ENCODE measurements at regions not wholly inside any gene's neighbourhood (a gene's known extent, or its start where the extent isn't known, plus 50 kb on each side); places are given as distances from the start of the nearest gene placed in this dataset.

DNA sequence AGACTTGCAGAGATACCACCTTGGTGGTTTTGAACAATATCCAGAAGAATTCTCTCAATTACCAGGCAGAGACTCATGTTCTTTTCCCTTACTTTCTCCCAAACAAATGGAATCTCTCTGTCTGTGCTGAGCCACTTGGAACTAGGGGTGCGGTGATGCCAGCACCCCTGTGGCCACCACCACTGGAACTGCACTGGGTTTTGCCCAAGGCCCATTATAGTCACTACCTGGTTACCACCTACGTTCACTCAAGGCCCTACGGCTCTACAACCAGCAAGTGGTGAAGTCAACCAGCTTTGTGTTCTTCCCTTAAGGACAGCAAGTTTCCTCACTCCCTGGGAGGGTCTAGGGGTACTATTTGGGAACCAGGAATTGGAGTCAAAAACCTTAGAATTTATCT, 1183.7 kb downstream of the FSTL5 start:
- CTCF ChIA-PET = no interaction called here
- intact Hi-C loops (cut with micrococcal nuclease; ENCODE audit: unreplicated experiment) = no loop called here
- BruUV-seq (replicated peaks) = no TSS peak

DNA sequence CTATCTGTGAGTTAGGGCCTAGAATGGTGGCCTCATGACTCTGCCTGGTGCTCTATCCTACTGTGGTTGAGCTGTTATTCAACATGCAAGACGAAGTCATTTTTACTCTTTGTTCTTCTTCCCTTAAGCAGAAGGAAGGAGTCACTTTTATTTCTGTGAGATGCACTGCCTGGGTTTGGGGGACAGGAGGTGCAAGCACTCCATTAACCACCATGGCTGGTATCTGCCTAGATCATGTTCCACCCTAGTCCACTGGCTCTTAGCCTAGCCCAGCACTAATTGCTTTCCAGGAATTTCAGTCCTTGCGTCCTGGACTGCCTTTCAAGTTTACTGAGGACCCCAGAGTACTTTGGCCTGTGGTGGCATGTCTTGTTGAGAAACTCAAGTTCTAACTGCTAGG, 1182.7 kb downstream of the FSTL5 start:
- ATAC-seq = no peak
- intact Hi-C loops (cut with micrococcal nuclease; ENCODE audit: unreplicated experiment) = no loop called here
- Histone ChIP-seq H3K27ac (ENCODE audit: low read length) (no peak overlapping the region), H3K9me3 (ENCODE audit: control insufficient read depth, insufficient read depth, low read depth, low read length) (no peaks in the 10 kb centered on the region), H3K36me3 (ENCODE audit: control insufficient read depth, insufficient read depth, low read length) (no peaks in the 10 kb centered on the region), H3K4me3 (ENCODE audit: low read depth in 2 of 2, low read length in 2 of 2) (no peak overlapping the region), H3K27me3 (ENCODE audit: control insufficient read depth, insufficient read depth, low read length) (no peaks in the 10 kb centered on the region), H3K4me1 (ENCODE audit: control insufficient read depth, insufficient read depth, low read length) (no peaks in the 10 kb centered on the region)
- in situ Hi-C loops (cut with HindIII; ENCODE audit: low pct_unique_long_range_greater_than_20kb, low sequenced_read_pairs) = no loop called here
- CTCF ChIA-PET = no interaction called here
- POLR2A ChIA-PET = no interaction called here
- no TSS peak for BruUV-seq (replicated peaks)
- no peak for DNase-seq (ENCODE audit: low read depth, low spot score)
- TF ChIP-seq POLR2AphosphoS5 (IDR thresholded peaks at IDR 0.05; ENCODE audit: low read depth, low read length) (no peak), TCF7L2 (IDR thresholded peaks at IDR 0.05; ENCODE audit: low read depth, low read length) (no peak), SIN3A (IDR thresholded peaks at IDR 0.05; ENCODE audit: borderline replicate concordance, insufficient read depth, low read depth, low read length) (no peak)
- TF ChIP-seq, protein P1, sequence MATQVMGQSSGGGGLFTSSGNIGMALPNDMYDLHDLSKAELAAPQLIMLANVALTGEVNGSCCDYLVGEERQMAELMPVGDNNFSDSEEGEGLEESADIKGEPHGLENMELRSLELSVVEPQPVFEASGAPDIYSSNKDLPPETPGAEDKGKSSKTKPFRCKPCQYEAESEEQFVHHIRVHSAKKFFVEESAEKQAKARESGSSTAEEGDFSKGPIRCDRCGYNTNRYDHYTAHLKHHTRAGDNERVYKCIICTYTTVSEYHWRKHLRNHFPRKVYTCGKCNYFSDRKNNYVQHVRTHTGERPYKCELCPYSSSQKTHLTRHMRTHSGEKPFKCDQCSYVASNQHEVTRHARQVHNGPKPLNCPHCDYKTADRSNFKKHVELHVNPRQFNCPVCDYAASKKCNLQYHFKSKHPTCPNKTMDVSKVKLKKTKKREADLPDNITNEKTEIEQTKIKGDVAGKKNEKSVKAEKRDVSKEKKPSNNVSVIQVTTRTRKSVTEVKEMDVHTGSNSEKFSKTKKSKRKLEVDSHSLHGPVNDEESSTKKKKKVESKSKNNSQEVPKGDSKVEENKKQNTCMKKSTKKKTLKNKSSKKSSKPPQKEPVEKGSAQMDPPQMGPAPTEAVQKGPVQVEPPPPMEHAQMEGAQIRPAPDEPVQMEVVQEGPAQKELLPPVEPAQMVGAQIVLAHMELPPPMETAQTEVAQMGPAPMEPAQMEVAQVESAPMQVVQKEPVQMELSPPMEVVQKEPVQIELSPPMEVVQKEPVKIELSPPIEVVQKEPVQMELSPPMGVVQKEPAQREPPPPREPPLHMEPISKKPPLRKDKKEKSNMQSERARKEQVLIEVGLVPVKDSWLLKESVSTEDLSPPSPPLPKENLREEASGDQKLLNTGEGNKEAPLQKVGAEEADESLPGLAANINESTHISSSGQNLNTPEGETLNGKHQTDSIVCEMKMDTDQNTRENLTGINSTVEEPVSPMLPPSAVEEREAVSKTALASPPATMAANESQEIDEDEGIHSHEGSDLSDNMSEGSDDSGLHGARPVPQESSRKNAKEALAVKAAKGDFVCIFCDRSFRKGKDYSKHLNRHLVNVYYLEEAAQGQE (IDR thresholded peaks at IDR 0.05; ENCODE audit: insufficient read depth in 1 of 2, low read depth in 2 of 2, low read length in 1 of 2) = no peak
- TF ChIP-seq, protein P2, sequence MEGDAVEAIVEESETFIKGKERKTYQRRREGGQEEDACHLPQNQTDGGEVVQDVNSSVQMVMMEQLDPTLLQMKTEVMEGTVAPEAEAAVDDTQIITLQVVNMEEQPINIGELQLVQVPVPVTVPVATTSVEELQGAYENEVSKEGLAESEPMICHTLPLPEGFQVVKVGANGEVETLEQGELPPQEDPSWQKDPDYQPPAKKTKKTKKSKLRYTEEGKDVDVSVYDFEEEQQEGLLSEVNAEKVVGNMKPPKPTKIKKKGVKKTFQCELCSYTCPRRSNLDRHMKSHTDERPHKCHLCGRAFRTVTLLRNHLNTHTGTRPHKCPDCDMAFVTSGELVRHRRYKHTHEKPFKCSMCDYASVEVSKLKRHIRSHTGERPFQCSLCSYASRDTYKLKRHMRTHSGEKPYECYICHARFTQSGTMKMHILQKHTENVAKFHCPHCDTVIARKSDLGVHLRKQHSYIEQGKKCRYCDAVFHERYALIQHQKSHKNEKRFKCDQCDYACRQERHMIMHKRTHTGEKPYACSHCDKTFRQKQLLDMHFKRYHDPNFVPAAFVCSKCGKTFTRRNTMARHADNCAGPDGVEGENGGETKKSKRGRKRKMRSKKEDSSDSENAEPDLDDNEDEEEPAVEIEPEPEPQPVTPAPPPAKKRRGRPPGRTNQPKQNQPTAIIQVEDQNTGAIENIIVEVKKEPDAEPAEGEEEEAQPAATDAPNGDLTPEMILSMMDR (IDR thresholded peaks at IDR 0.05) = no peak

More for the DNA sequence above, 1183.7 kb downstream of the FSTL5 start:
- Histone ChIP-seq H3K9me3 (ENCODE audit: control insufficient read depth, insufficient read depth, low read depth, low read length) (no peaks in the 10 kb centered on the region), H3K4me1 (ENCODE audit: control insufficient read depth, insufficient read depth, low read length) (no peaks in the 10 kb centered on the region), H3K4me3 (ENCODE audit: low read depth in 2 of 2, low read length in 2 of 2) (no peak overlapping the region), H3K36me3 (ENCODE audit: control insufficient read depth, insufficient read depth, low read length) (no peaks in the 10 kb centered on the region), H3K27ac (ENCODE audit: low read length) (no peak overlapping the region), H3K27me3 (ENCODE audit: control insufficient read depth, insufficient read depth, low read length) (no peaks in the 10 kb centered on the region)
- in situ Hi-C loops (cut with HindIII; ENCODE audit: low pct_unique_long_range_greater_than_20kb, low sequenced_read_pairs) = no loop called here
- POLR2A ChIA-PET = no interaction called here
- TF ChIP-seq POLR2AphosphoS5 (IDR thresholded peaks at IDR 0.05; ENCODE audit: low read depth, low read length) = no peak
- no peak for TF ChIP-seq SIN3A (IDR thresholded peaks at IDR 0.05; ENCODE audit: borderline replicate concordance, insufficient read depth, low read depth, low read length)
- TF ChIP-seq, protein P1 (IDR thresholded peaks at IDR 0.05; ENCODE audit: insufficient read depth in 1 of 2, low read depth in 2 of 2, low read length in 1 of 2) = no peak
- no peak for TF ChIP-seq TCF7L2 (IDR thresholded peaks at IDR 0.05; ENCODE audit: low read depth, low read length)
- TF ChIP-seq, protein P2 (IDR thresholded peaks at IDR 0.05) = no peak
- ATAC-seq = no peak
- DNase-seq (ENCODE audit: low read depth, low spot score) = no peak

All from Panc1 (cell line).